ENCODE measurements at regions not wholly inside any gene's neighbourhood (a gene's known extent, or its start where the extent isn't known, plus 50 kb on each side); places are given as distances from the start of the nearest gene placed in this dataset.

- Histone ChIP-seq H3K27ac (no peak overlapping the region), H3K36me3 (no peaks in the 10 kb centered on the region), H3K4me3 (no peak overlapping the region), H3K27me3 (no peaks in the 10 kb centered on the region), H3K4me1 (peaks cover 0 to 18% (median 0%) of the 10 kb centered on the region in 4 donors), H3K9me3 (no peaks in the 10 kb centered on the region)
- no peak for TF ChIP-seq CTCF (IDR thresholded peaks at IDR 0.05)
- no peak for TF ChIP-seq EP300 (IDR thresholded peaks at IDR 0.05; ENCODE audit: low read depth)
- TF ChIP-seq POLR2A (IDR thresholded peaks at IDR 0.05), result no peak
- TF ChIP-seq POLR2AphosphoS5 (IDR thresholded peaks at IDR 0.05), result no peak
- no peak for DNase-seq
- WGBS, 2 donors (ENCODE audit: low coverage in 1 of 2), result 90 to 93% methylated on average over 2 to 16 of the region's 16 CpGs
- intact Hi-C loops (cut with DNase I; ENCODE audit: low total_unique reads), result no loop called here
- in situ Hi-C loops (cut with MboI; ENCODE audit: low pct_ligation_motif_present in 1 of 4, low pct_unique_long_range_greater_than_20kb in 1 of 4, low sequenced_read_pairs in 3 of 4), result no loop called here
Observed at GRCh38 chr6:14274546-14275492, 157.2 kb downstream of the CD83 start.

- H3K27ac ChIP-seq, result no peak overlapping the region
- H3K4me1 ChIP-seq, result peaks cover 0 to 18% (median 0%) of the 10 kb centered on the region in 4 donors
- no peak overlapping the region for H3K4me3 ChIP-seq
- H3K36me3 ChIP-seq, result no peaks in the 10 kb centered on the region
- TF ChIP-seq POLR2AphosphoS5 (IDR thresholded peaks at IDR 0.05), result no peak
- no peak for TF ChIP-seq EP300 (IDR thresholded peaks at IDR 0.05; ENCODE audit: low read depth)
- no peak for TF ChIP-seq CTCF (IDR thresholded peaks at IDR 0.05)
- no peak for TF ChIP-seq POLR2A (IDR thresholded peaks at IDR 0.05)
- DNase-seq, result no peak
- in situ Hi-C loops (cut with MboI; ENCODE audit: low pct_ligation_motif_present in 1 of 4, low pct_unique_long_range_greater_than_20kb in 1 of 4, low sequenced_read_pairs in 3 of 4), result no loop called here
- 73% methylated on average over 9 of the region's 9 CpGs; no CpG with 5 or more reads in 1 of the 2 donors for WGBS, 2 donors (ENCODE audit: low coverage in 1 of 2)
- no peaks in the 10 kb centered on the region for H3K27me3 ChIP-seq
- no peaks in the 10 kb centered on the region for H3K9me3 ChIP-seq
- intact Hi-C loops (cut with DNase I; ENCODE audit: low total_unique reads), result no loop called here
Observed at GRCh38 chr6:14275493-14275851, 157.9 kb downstream of the CD83 start.

- H3K4me1 ChIP-seq, result peaks cover 0 to 14% (median 0%) of the 10 kb centered on the region in 4 donors
- H3K36me3 ChIP-seq, result no peaks in the 10 kb centered on the region
- H3K27me3 ChIP-seq, result no peaks in the 10 kb centered on the region
- no peak for TF ChIP-seq EP300 (IDR thresholded peaks at IDR 0.05; ENCODE audit: low read depth)
- no peak for TF ChIP-seq CTCF (IDR thresholded peaks at IDR 0.05)
- no peak for TF ChIP-seq POLR2AphosphoS5 (IDR thresholded peaks at IDR 0.05)
- no peak for TF ChIP-seq POLR2A (IDR thresholded peaks at IDR 0.05)
- intact Hi-C loops (cut with DNase I; ENCODE audit: low total_unique reads) (no loop called here), in situ Hi-C loops (cut with MboI; ENCODE audit: low pct_ligation_motif_present in 1 of 4, low pct_unique_long_range_greater_than_20kb in 1 of 4, low sequenced_read_pairs in 3 of 4) (no loop called here)
- 48 to 49% methylated on average over 4 of the region's 4 CpGs for WGBS, 2 donors (ENCODE audit: low coverage in 1 of 2)
- H3K9me3 ChIP-seq, result no peaks in the 10 kb centered on the region
- H3K27ac ChIP-seq, result peak overlapping the region in 2 of 4 donors; percentile 19 to 42
- DNase-seq, result no peak
- H3K4me3 ChIP-seq, result no peak overlapping the region
Observed at GRCh38 chr6:14276071-14276470, 158.5 kb downstream of the CD83 start.

- intact Hi-C loops (cut with DNase I; ENCODE audit: low total_unique reads), result no loop called here
Observed at GRCh38 chr6:14276667-14277404, 159.3 kb downstream of the CD83 start.

More at GRCh38 chr6:14276667-14277404, 159.3 kb downstream of the CD83 start:
- Histone ChIP-seq H3K27ac (peak overlapping the region in 2 of 4 donors; percentile 19 to 42), H3K4me3 (no peak overlapping the region), H3K4me1 (peaks cover 0 to 14% (median 0%) of the 10 kb centered on the region in 4 donors), H3K27me3 (no peaks in the 10 kb centered on the region), H3K9me3 (no peaks in the 10 kb centered on the region), H3K36me3 (no peaks in the 10 kb centered on the region)
- in situ Hi-C loops (cut with MboI; ENCODE audit: low pct_ligation_motif_present in 1 of 4, low pct_unique_long_range_greater_than_20kb in 1 of 4, low sequenced_read_pairs in 3 of 4), result no loop called here
- TF ChIP-seq CTCF (IDR thresholded peaks at IDR 0.05) (no peak), EP300 (IDR thresholded peaks at IDR 0.05; ENCODE audit: low read depth) (no peak), POLR2AphosphoS5 (IDR thresholded peaks at IDR 0.05) (no peak), POLR2A (IDR thresholded peaks at IDR 0.05) (no peak)
- DNase-seq, result no peak
- WGBS, 2 donors (ENCODE audit: low coverage in 1 of 2), result 56 to 63% methylated on average over 3 to 4 of the region's 4 CpGs
